Activated CD8-positive, alpha-beta T cell treated with anti-CD3 and anti-CD28 coated beads for 36 hours (primary cell): ENCODE measurements at regions not wholly inside any gene's neighbourhood (a gene's known extent, or its start where the extent isn't known, plus 50 kb on each side); places are given as distances from the start of the nearest gene placed in this dataset.

ENCODE experiments used
- ATAC-seq: fragments of 200-7000 bp; cut with Tn5 transposase; one replicate; pipeline ENCODE4 v1.10.0; 2021; ENCODE audit warnings: mild to moderate bottlenecking, moderate library complexity
- CTCF ChIA-PET: fragments of 350-600 bp; sonication (Branson Sonifier 250); formaldehyde crosslinking; loops from one replicate; lab custom pipeline; 2021; ENCODE audit warnings: antibody characterized with exemption; lab: Charles Lee
- POLR2A ChIA-PET: fragments of 350-600 bp; sonication (Branson Sonifier 250); formaldehyde crosslinking; loops from one replicate; lab custom pipeline; 2021; ENCODE audit warnings: antibody characterized with exemption; lab: Charles Lee
- DNase-seq: peaks from one replicate; pipeline ENCODE4 v3.0.0-alpha.2; 2020
- H3K27ac Mint-ChIP-seq: one replicate; pipeline ENCODE4 v1.8.0; 2021; ENCODE audit warnings: mild to moderate bottlenecking, mixed read lengths
- H3K27me3 Mint-ChIP-seq: one replicate; pipeline ENCODE4 v1.8.0; 2021; ENCODE audit warnings: mixed read lengths
- H3K36me3 Mint-ChIP-seq: one replicate; pipeline ENCODE4 v1.8.0; 2021; ENCODE audit warnings: low read depth, mixed read lengths
- H3K4me1 Mint-ChIP-seq: one replicate; pipeline ENCODE4 v1.8.0; 2021; ENCODE audit warnings: low read depth, mixed read lengths
- H3K4me3 Mint-ChIP-seq: one replicate; pipeline ENCODE4 v1.8.0; 2021; ENCODE audit warnings: mild to moderate bottlenecking, moderate library complexity, mixed read lengths
- H3K9me3 Mint-ChIP-seq: one replicate; pipeline ENCODE4 v1.8.0; 2021; ENCODE audit warnings: mixed read lengths
- intact Hi-C: fragments of 100-400 bp; cut with micrococcal nuclease; formaldehyde crosslinking; loops from one replicate; pipeline ENCODE4 v1.10.0; 2022
- TF ChIP-seq, protein P1 (sequence below): fragments of 200-600 bp; IDR thresholded peaks from one replicate; pipeline ENCODE4 v1.8.0; 2022; ENCODE audit warnings: antibody characterized with exemption, mild to moderate bottlenecking

DNA sequence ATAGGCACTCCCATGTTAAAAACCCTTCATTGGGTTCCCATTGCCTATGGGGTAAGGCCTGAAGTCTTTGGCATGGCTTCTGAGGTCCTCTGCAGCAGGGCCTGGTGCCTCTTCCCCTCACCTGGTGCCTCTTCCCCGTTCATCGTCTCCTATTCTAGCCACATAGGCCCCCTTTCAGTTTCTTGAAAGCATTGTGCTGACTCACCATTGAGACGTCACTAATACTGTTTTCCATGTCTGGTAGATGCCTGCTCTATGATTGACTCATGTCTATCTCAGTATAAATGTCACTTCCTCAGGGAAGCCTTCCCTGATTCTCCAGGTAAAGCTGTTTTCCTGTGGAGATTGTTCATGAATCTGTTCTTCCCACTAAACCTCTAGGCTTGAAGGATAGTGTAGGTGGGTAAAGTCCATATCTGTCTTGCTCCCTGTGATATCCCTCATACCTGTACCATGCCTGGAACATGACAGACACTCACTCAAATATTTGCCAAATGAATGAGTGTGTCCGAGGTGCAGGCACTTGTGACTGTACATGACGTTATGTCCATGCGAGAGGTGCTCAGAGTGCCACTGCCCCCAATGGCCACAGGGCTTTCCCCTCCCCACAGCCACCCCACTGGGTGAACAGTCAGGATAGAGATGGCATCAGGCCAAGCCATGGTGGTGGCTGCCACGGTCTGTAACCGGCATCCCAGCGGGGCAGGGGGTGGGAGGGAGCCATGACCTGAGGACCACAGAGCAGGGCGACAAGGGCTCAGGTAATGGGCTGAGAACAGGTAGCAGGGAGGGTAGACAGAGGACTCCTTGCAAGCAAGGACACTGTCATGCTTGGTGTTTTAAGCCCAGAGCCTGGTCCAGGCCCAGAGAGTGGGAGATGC lies 85.2 kb upstream of the FAM20A start:
- Mint-ChIP-seq H3K4me1 (no peaks in the 10 kb centered on the region), H3K36me3 (no peaks in the 10 kb centered on the region), H3K27me3 (peaks cover 2% of the 10 kb centered on the region), H3K4me3 (no peak overlapping the region), H3K9me3 (no peaks in the 10 kb centered on the region), H3K27ac (no peak overlapping the region)
- intact Hi-C loops = no loop called here
- ChIA-PET CTCF (no interaction called here), POLR2A (no interaction called here)
- ATAC-seq (no peak), DNase-seq (no peak)
- TF ChIP-seq, protein P1, sequence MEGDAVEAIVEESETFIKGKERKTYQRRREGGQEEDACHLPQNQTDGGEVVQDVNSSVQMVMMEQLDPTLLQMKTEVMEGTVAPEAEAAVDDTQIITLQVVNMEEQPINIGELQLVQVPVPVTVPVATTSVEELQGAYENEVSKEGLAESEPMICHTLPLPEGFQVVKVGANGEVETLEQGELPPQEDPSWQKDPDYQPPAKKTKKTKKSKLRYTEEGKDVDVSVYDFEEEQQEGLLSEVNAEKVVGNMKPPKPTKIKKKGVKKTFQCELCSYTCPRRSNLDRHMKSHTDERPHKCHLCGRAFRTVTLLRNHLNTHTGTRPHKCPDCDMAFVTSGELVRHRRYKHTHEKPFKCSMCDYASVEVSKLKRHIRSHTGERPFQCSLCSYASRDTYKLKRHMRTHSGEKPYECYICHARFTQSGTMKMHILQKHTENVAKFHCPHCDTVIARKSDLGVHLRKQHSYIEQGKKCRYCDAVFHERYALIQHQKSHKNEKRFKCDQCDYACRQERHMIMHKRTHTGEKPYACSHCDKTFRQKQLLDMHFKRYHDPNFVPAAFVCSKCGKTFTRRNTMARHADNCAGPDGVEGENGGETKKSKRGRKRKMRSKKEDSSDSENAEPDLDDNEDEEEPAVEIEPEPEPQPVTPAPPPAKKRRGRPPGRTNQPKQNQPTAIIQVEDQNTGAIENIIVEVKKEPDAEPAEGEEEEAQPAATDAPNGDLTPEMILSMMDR = no peak

DNA sequence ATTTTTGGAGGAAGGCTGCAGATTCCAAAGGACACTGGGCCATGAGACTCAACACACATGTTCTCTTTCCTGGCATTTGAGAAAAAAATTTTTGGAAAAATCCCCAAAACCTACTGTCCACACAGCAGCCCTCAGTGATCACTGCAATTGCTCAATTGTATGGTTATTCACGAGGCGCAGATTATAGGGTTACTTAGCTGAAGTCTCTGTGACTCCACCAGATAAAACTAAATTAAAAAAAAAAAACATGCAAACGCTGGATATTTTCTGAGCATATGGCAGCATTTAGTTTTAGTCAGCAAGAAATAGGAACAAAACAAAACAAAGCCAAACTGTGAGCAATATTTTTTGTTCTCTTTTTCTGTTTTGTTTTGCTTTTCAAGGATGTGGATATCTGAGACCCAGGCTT lies 83.8 kb upstream of the FAM20A start:
- Mint-ChIP-seq H3K36me3 (no peaks in the 10 kb centered on the region), H3K27me3 (peaks cover 3% of the 10 kb centered on the region), H3K27ac (no peak overlapping the region), H3K4me3 (no peak overlapping the region), H3K9me3 (no peaks in the 10 kb centered on the region), H3K4me1 (no peaks in the 10 kb centered on the region)
- TF ChIP-seq, protein P1 = no peak
- intact Hi-C loops = no loop called here
- DNase-seq = no peak
- CTCF ChIA-PET = no interaction called here
- POLR2A ChIA-PET = no interaction called here
- ATAC-seq = no peak

DNA sequence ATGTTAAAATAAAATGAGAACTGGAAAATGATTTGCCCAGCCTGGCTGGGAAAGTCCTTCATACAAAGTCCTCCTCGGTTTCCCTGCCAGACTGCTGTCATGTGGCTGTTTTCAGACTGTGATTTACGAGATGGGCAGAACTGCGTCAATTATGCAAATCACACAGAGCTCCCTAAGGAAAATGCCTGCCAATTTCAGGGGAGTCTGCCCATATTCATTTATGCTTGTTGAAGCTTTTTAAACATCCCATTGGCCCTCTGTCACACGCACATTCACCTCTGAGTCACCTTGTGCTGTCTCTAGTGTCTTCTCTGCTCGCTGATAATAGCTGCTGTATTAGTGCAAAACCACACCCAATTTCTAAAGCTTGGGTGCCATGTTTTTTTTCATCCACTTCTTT lies 81.7 kb upstream of the FAM20A start:
- DNase-seq = no peak

DNA sequence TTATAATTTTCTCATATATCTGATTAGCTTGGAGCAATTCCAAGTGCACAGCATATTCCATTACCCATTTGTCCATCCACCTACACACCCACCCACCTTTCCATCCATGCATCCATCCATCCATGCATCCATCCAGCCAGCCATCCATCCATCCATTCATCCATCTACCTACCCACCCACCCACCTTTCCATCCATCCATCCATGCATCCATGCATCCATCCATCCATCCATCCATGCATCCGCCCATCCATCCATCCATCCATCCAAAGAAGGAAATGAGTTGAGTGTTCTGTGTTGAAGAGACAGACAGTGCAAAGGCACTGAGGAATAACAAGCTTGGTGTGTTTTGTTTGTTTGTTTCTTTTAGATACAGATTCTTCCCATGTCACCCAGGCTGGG lies 78.7 kb upstream of the FAM20A start:
- H3K9me3 Mint-ChIP-seq = no peaks in the 10 kb centered on the region
- no peaks in the 10 kb centered on the region for H3K4me1 Mint-ChIP-seq
- TF ChIP-seq, protein P1 = no peak
- no peak for DNase-seq
- no peak overlapping the region for H3K4me3 Mint-ChIP-seq
- no peaks in the 10 kb centered on the region for H3K36me3 Mint-ChIP-seq
- no peak for ATAC-seq
- ChIA-PET POLR2A (no interaction called here), CTCF (no interaction called here)
- intact Hi-C loops = no loop called here
- no peak overlapping the region for H3K27ac Mint-ChIP-seq
- peaks cover 18% of the 10 kb centered on the region for H3K27me3 Mint-ChIP-seq

More for the DNA sequence above, 81.7 kb upstream of the FAM20A start:
- TF ChIP-seq, protein P1 = no peak
- no peaks in the 10 kb centered on the region for H3K9me3 Mint-ChIP-seq
- H3K36me3 Mint-ChIP-seq = no peaks in the 10 kb centered on the region
- POLR2A ChIA-PET = interaction anchor here (1.0 kb wide), 1 partner anchor 17 kb away, joined by 3 read pairs; no protein-coding TSS in a partner anchor
- H3K4me1 Mint-ChIP-seq = no peaks in the 10 kb centered on the region
- CTCF ChIA-PET = no interaction called here
- H3K27ac Mint-ChIP-seq = no peak overlapping the region
- intact Hi-C loops = no loop called here
- H3K27me3 Mint-ChIP-seq = peaks cover 7% of the 10 kb centered on the region
- no peak overlapping the region for H3K4me3 Mint-ChIP-seq
- ATAC-seq = no peak

DNA sequence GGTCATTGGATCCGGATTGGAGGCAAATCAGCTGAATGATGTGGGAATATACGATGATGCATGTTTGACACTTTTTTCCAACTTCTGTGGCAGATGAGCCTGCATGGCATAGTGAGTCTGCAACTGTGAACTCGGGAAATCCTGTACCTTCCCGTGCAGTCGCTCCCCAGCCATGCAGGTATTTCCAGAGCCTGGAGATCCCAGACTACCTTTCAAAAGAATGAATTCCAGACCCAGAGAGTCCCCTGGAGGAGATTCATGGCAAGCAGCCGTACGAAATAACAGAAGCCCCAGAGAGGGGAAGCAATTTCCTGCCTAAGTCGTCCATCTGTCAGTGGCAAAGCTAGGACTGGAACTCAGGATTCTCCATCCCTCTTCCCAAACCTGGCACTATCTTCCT lies 75.7 kb upstream of the FAM20A start:
- no peaks in the 10 kb centered on the region for H3K4me1 Mint-ChIP-seq
- POLR2A ChIA-PET = no interaction called here

More for the DNA sequence above, 75.7 kb upstream of the FAM20A start:
- H3K36me3 Mint-ChIP-seq = no peaks in the 10 kb centered on the region
- CTCF ChIA-PET = no interaction called here
- DNase-seq = no peak
- H3K27ac Mint-ChIP-seq = no peak overlapping the region
- H3K4me3 Mint-ChIP-seq = no peak overlapping the region
- TF ChIP-seq, protein P1 = no peak
- intact Hi-C loops = no loop called here
- ATAC-seq = no peak
- peaks cover 19% of the 10 kb centered on the region for H3K27me3 Mint-ChIP-seq
- no peaks in the 10 kb centered on the region for H3K9me3 Mint-ChIP-seq
